Smooth muscle cell (in vitro differentiated cells): ENCODE measurements at regions not wholly inside any gene's neighbourhood (a gene's known extent, or its start where the extent isn't known, plus 50 kb on each side); places are given as distances from the start of the nearest gene placed in this dataset.

Source experiments
- DNase-seq: peaks from one replicate; lab custom pipeline; 2025; ENCODE audit not compliant: unreplicated experiment; lab: John Stamatoyannopoulos, UW
- H2AFZ ChIP-seq: fragments of 200-600 bp; sonication (generic); 2 replicates; pipeline ENCODE4 v1.6.0; 2016; ENCODE audit warnings: antibody characterized with exemption, low read depth, mild to moderate bottlenecking
- H3F3A ChIP-seq: fragments of 200-600 bp; sonication (generic); 2 replicates; pipeline ENCODE4 v1.6.0; 2017; ENCODE audit warnings: antibody characterized with exemption, low read depth
- H3K27ac ChIP-seq: fragments of 200-600 bp; sonication (generic); 2 replicates; pipeline ENCODE4 v1.5.1; 2016; ENCODE audit warnings: low read depth, mild to moderate bottlenecking
- H3K27me3 ChIP-seq: fragments of 200-600 bp; sonication (generic); 2 replicates; pipeline ENCODE4 v1.6.1; 2016; ENCODE audit warnings: low read depth, mild to moderate bottlenecking
- H3K36me3 ChIP-seq: fragments of 200-600 bp; sonication (generic); 2 replicates; pipeline ENCODE4 v1.5.1; 2016; ENCODE audit warnings: low read depth
- H3K4me1 ChIP-seq: fragments of 200-600 bp; sonication (generic); 2 replicates; pipeline ENCODE4 v1.5.1; 2016; ENCODE audit warnings: low read depth
- H3K4me2 ChIP-seq: fragments of 200-600 bp; sonication (generic); 2 replicates; pipeline ENCODE4 v1.6.0; 2016; ENCODE audit warnings: mild to moderate bottlenecking
- H3K4me3 ChIP-seq: fragments of 200-600 bp; sonication (generic); 2 replicates; pipeline ENCODE4 v1.5.1; 2016; ENCODE audit warnings: mild to moderate bottlenecking
- H3K79me2 ChIP-seq: fragments of 200-600 bp; sonication (generic); 2 replicates; pipeline ENCODE4 v1.6.0; 2016; ENCODE audit warnings: low read depth, mild to moderate bottlenecking
- H3K9ac ChIP-seq: fragments of 200-600 bp; sonication (generic); 2 replicates; pipeline ENCODE4 v1.6.0; 2016; ENCODE audit warnings: low read depth
- H3K9me3 ChIP-seq: fragments of 200-600 bp; sonication (generic); replicated peaks from 2 replicates; pipeline ENCODE4 v1.5.1; 2016; ENCODE audit warnings: low read depth
- H4K20me1 ChIP-seq: fragments of 200-600 bp; sonication (generic); 2 replicates; pipeline ENCODE4 v1.6.0; 2016; ENCODE audit warnings: low read depth
- CTCF ChIP-seq: fragments of 200-600 bp; sonication (generic); IDR thresholded peaks from 2 replicates; pipeline ENCODE4 v1.5.1; 2017; ENCODE audit warnings: borderline replicate concordance, mild to moderate bottlenecking, antibody characterized with exemption; ENCODE audit not compliant: insufficient read depth, poor library complexity, severe bottlenecking
- WGBS: methylation state at CpG from one replicate; pipeline ENCODE4 v1.1.7; 2016; ENCODE audit warnings: low lambda C conversion rate; 5-methylcytosine and 5-hydroxymethylcytosine counted together

DNA sequence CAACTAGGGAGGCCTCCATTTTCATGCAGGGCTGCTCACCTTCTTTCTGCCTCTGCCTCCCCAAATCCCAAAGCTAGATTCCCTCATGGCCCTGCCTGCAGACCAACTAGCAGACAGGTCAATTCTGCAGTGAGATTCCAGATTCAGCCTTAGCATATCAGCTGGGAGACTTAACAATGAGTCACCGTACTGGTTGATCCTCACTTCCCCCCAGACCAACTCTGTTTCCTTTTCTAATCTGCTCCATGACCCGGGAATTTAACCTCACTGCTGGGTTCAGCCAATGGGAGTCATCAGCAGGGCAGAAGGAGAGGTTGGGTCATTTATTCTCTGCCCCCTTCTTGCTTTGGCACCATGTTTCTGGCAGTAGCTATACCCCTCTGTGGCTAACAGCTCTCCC, 140.6 kb upstream of the GRIK3 start:
- Histone ChIP-seq H3K4me2 (peak overlapping the region; percentile 60), H3K9me3 (no peaks in the 10 kb centered on the region), H3K36me3 (no peaks in the 10 kb centered on the region), H3K79me2 (no peaks in the 10 kb centered on the region), H3K4me3 (no peak overlapping the region), H3F3A (no peaks in the 10 kb centered on the region), H2AFZ (no peak overlapping the region), H3K9ac (no peak overlapping the region), H3K27ac (peak overlapping the region; percentile 43), H3K27me3 (no peaks in the 10 kb centered on the region), H4K20me1 (no peaks in the 10 kb centered on the region), H3K4me1 (no peaks in the 10 kb centered on the region)
- DNase-seq, result no peak
- 2% methylated on average over 2 of the region's 2 CpGs for WGBS
- no peak for TF ChIP-seq CTCF

- Histone ChIP-seq H3K27me3 (no peaks in the 10 kb centered on the region), H3K9me3 (no peaks in the 10 kb centered on the region), H3K27ac (peak overlapping the region; percentile 43), H3K4me1 (no peaks in the 10 kb centered on the region), H3K9ac (no peak overlapping the region), H3F3A (no peaks in the 10 kb centered on the region), H3K4me2 (peak overlapping the region; percentile 60), H3K36me3 (no peaks in the 10 kb centered on the region), H3K4me3 (no peak overlapping the region), H2AFZ (no peak overlapping the region), H3K79me2 (no peaks in the 10 kb centered on the region), H4K20me1 (no peaks in the 10 kb centered on the region)
- no peak for DNase-seq
- no peak for TF ChIP-seq CTCF
Measured at GRCh38 chr1:37175666-37176215, 141.4 kb upstream of the GRIK3 start.

GRCh38 chr1:37176269-37176668, 142.0 kb upstream of the GRIK3 start:
- 93% methylated on average over 1 of the region's 1 CpG for WGBS
- Histone ChIP-seq H3K4me2 (no peak overlapping the region), H3K4me3 (no peak overlapping the region), H2AFZ (no peak overlapping the region), H3K27me3 (no peaks in the 10 kb centered on the region), H3K36me3 (no peaks in the 10 kb centered on the region), H3F3A (no peaks in the 10 kb centered on the region), H4K20me1 (no peaks in the 10 kb centered on the region), H3K9me3 (no peaks in the 10 kb centered on the region), H3K4me1 (no peaks in the 10 kb centered on the region), H3K79me2 (no peaks in the 10 kb centered on the region), H3K9ac (no peak overlapping the region), H3K27ac (no peak overlapping the region)
- no peak for DNase-seq
- no peak for TF ChIP-seq CTCF

GRCh38 chr1:37177230-37177864, 143.0 kb upstream of the GRIK3 start:
- H4K20me1 ChIP-seq, result no peaks in the 10 kb centered on the region
- no peaks in the 10 kb centered on the region for H3F3A ChIP-seq
- H3K4me3 ChIP-seq, result no peak overlapping the region
- no peak for DNase-seq
- H3K27me3 ChIP-seq, result no peaks in the 10 kb centered on the region
- H3K9me3 ChIP-seq, result no peaks in the 10 kb centered on the region
- no peak for TF ChIP-seq CTCF
- H3K4me2 ChIP-seq, result no peak overlapping the region
- no peak overlapping the region for H3K27ac ChIP-seq
- WGBS, result 73% methylated on average over 10 of the region's 10 CpGs
- no peaks in the 10 kb centered on the region for H3K36me3 ChIP-seq
- no peaks in the 10 kb centered on the region for H3K79me2 ChIP-seq
- no peaks in the 10 kb centered on the region for H3K4me1 ChIP-seq
- no peak overlapping the region for H2AFZ ChIP-seq
- no peak overlapping the region for H3K9ac ChIP-seq
